Activated T-helper 17 cell treated with anti-CD3 and anti-CD28 coated beads, Interleukin-2, amount 50 U/mL, for 72 hours (primary cell): ENCODE measurements at regions not wholly inside any gene's neighbourhood (a gene's known extent, or its start where the extent isn't known, plus 50 kb on each side); places are given as distances from the start of the nearest gene placed in this dataset.
"Not testable (repeated sequence)": the region's sequence is repeated elsewhere in the genome, so short reads cannot be mapped to it uniquely, and the experiment has no call there.

ENCODE experiments used
- ATAC-seq: fragments of 150-1000 bp; cut with Tn5 transposase; replicated peaks from 2 replicates; pipeline ENCODE4 v1.10.0; 2021; ENCODE audit warnings: mild to moderate bottlenecking, moderate library complexity
- H3K27ac Mint-ChIP-seq: one replicate; pipeline ENCODE4 v1.8.0; 2022; ENCODE audit warnings: mixed read lengths
- H3K27me3 Mint-ChIP-seq: one replicate; pipeline ENCODE4 v1.8.0; 2022; ENCODE audit warnings: mixed read lengths
- H3K36me3 Mint-ChIP-seq: one replicate; pipeline ENCODE4 v1.8.0; 2022; ENCODE audit warnings: low read depth, mild to moderate bottlenecking, mixed read lengths
- H3K4me1 Mint-ChIP-seq: one replicate; pipeline ENCODE4 v1.8.0; 2022; ENCODE audit warnings: mixed read lengths
- H3K4me3 Mint-ChIP-seq: one replicate; pipeline ENCODE4 v1.8.0; 2022; ENCODE audit warnings: mild to moderate bottlenecking, mixed read lengths
- H3K9me3 Mint-ChIP-seq: one replicate; pipeline ENCODE4 v1.8.0; 2022; ENCODE audit warnings: mixed read lengths

DNA sequence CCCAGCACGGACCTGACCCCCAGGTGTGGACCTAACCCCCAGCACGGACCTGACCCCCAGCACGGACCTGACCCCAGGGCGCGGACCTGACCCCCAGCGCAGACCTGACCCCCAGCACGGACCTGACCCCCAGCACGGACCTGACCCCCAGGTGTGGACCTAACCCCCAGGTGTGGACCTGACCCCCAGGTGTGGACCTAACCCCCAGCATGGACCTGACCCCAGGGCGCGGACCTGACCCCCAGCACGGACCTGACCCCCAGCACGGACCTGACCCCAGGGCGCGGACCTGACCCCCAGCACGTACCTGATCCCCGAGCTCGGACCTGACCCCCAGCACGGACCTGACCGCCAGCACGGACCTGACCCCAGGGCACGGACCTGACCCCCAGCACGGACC is 99.4 kb downstream of the C16orf95 start:
- H3K36me3 Mint-ChIP-seq, H3K4me3 Mint-ChIP-seq, H3K27ac Mint-ChIP-seq, H3K27me3 Mint-ChIP-seq, H3K9me3 Mint-ChIP-seq, ATAC-seq, H3K4me1 Mint-ChIP-seq: not testable (repeated sequence)

DNA sequence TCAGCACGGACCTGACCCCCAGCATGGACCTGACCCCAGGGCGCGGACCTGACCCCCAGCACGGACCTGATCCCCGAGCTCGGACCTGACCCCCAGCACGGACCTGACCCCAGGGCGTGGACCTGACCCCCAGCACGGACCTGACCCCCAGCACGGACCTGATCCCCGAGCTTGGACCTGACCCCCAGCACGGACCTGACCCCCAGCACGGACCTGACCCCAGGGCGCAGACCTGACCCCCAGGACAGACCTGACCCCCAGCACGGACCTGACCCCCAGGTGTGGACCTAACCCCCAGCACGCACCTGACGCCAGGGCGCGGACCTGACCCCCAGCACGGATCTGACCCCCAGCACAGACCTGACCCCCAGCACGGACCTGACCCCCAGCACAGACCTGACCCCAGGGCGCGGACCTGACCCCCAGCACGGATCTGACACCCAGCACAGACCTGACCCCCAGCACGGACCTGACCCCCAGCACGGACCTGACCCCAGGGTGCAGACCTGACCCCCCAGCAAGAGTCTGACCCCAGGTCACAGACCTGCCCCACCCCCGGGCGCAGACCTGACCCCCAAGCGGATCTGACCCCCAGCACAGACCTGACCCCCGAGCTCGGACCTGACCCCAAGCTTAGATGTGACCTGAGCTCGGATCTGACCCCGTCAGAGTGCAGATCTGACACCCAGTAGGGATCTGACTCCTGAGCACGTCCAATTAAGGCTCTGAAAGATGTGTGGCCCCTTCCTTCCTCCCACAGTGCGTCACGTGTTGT is 98.7 kb downstream of the C16orf95 start:
- H3K27ac Mint-ChIP-seq = no peak overlapping the region
- no peaks in the 10 kb centered on the region for H3K27me3 Mint-ChIP-seq
- ATAC-seq = no peak
- H3K9me3 Mint-ChIP-seq = no peaks in the 10 kb centered on the region
- H3K4me1 Mint-ChIP-seq = no peaks in the 10 kb centered on the region
- H3K4me3 Mint-ChIP-seq = no peak overlapping the region
- no peaks in the 10 kb centered on the region for H3K36me3 Mint-ChIP-seq

DNA sequence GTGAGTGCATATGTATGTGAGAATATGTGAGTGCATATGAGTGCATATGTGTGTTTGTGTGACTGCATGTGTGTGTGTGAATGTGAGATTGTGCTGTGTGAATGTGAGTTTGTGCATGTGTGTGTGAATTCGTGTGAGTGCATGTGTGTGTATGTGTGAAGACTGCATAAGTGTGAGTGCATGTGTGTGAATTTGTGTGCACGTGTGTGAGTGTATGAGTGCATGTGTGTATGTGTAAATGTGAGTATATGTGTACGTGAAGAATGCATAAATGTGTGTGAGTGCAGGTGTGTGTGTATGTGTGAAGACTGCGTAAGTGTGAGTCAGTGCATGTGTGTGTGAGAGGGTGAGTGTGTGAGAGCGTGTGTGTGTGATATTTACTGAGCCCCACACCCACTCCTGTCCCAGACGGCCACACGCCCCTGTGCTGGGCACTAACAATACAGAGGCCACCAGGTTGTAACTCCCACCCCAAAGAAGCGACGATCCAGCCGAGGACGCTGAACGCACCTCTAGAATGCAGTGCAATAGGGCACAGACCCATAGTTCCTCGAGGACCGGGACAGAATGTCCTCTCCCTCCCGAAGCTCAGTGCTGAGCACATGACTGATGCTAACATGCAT is 97.8 kb downstream of the C16orf95 start:
- Mint-ChIP-seq H3K36me3 (no peaks in the 10 kb centered on the region), H3K27me3 (no peaks in the 10 kb centered on the region), H3K4me1 (no peaks in the 10 kb centered on the region), H3K9me3 (no peaks in the 10 kb centered on the region), H3K27ac (no peak overlapping the region), H3K4me3 (no peak overlapping the region)
- no peak for ATAC-seq

DNA sequence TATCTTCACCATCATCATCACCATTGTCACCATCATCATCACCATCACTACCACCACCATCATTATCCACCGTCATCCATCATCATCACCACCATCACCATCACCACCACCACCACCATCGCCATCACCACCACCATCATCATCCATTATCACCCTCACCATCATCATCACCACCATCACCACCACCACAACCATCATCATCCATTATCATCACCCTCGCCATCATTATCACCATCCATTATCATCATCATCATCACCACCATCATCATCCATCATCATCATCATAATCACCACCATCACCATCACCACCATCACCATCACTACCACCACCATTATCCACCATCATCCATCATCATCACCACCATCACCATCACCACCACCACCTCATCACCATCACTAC is 95.6 kb downstream of the C16orf95 start:
- H3K4me3 Mint-ChIP-seq = no peak overlapping the region
- no peaks in the 10 kb centered on the region for H3K4me1 Mint-ChIP-seq
- no peaks in the 10 kb centered on the region for H3K36me3 Mint-ChIP-seq
- no peak for ATAC-seq
- no peaks in the 10 kb centered on the region for H3K9me3 Mint-ChIP-seq
- H3K27ac Mint-ChIP-seq = no peak overlapping the region
- H3K27me3 Mint-ChIP-seq = no peaks in the 10 kb centered on the region

DNA sequence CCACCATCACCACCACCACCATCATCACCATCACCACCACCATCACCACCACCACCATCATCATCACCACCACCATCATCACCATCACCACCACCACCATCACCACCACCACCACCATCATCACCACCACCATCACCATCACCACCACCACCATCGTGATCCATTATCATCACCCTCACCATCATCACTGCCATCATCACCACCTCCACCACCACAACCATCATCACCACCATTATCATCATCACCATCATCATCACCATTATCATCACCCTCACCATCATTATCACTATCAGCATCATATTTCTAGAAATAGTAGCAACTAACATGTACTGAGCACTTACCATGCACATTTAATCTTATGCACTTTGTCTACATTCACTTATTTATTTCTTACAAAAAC is 94.9 kb downstream of the C16orf95 start:
- Mint-ChIP-seq H3K4me3 (no peak overlapping the region), H3K4me1 (no peaks in the 10 kb centered on the region), H3K27me3 (no peaks in the 10 kb centered on the region), H3K9me3 (no peaks in the 10 kb centered on the region), H3K36me3 (no peaks in the 10 kb centered on the region), H3K27ac (no peak overlapping the region)
- no peak for ATAC-seq

DNA sequence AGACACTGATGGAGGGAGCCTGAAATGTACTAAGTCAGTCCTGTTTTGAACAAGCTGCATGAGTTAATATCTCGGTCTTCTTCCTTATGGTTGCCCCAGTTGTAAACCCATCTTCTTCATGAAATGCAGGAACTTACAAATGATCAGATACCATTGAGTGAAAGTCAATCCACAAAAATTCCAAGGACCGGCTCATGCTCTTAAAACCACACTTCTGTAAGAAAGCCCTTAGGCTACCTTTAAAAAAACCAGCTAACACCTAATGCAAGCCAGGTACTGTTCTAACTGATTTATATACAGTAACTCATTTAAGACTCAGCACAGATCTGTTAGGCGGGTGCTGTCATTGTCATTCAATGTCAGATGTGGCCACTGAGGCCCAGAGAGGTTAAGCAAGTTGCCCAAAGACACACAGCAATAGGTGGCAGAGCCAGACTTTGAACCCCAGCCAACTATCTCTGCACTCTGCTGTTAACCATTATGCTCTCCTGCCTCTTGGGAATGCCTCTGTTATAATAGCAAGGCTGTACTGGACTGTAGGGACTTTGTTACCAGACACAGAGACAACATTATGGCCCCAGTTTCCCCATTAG is 93.4 kb downstream of the C16orf95 start:
- H3K9me3 Mint-ChIP-seq = no peaks in the 10 kb centered on the region
- H3K4me1 Mint-ChIP-seq = no peaks in the 10 kb centered on the region
- H3K27me3 Mint-ChIP-seq = no peaks in the 10 kb centered on the region
- H3K36me3 Mint-ChIP-seq = no peaks in the 10 kb centered on the region
- no peak overlapping the region for H3K4me3 Mint-ChIP-seq
- no peak for ATAC-seq
- H3K27ac Mint-ChIP-seq = no peak overlapping the region

DNA sequence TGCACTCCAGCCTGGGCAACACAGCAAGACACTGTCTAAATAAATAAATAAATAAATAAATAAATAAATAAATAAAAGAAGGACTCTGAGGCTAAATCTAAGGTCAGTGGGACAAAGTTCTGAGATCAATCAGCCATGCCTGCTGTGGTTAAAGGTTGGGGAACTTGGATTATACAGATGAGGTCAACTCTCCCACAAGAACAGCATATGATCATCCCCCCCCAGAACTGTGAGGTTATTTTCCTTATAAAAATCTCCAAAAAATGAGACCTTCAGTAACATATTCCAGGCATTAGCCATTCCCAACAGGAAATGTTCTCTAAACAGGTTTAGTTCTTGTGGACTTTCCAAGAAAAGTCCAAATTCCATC is 90.3 kb downstream of the C16orf95 start:
- no peaks in the 10 kb centered on the region for H3K9me3 Mint-ChIP-seq
- H3K4me3 Mint-ChIP-seq = no peak overlapping the region
- H3K27ac Mint-ChIP-seq = no peak overlapping the region
- ATAC-seq = no peak
- H3K4me1 Mint-ChIP-seq = no peaks in the 10 kb centered on the region
- H3K36me3 Mint-ChIP-seq = no peaks in the 10 kb centered on the region
- no peaks in the 10 kb centered on the region for H3K27me3 Mint-ChIP-seq

DNA sequence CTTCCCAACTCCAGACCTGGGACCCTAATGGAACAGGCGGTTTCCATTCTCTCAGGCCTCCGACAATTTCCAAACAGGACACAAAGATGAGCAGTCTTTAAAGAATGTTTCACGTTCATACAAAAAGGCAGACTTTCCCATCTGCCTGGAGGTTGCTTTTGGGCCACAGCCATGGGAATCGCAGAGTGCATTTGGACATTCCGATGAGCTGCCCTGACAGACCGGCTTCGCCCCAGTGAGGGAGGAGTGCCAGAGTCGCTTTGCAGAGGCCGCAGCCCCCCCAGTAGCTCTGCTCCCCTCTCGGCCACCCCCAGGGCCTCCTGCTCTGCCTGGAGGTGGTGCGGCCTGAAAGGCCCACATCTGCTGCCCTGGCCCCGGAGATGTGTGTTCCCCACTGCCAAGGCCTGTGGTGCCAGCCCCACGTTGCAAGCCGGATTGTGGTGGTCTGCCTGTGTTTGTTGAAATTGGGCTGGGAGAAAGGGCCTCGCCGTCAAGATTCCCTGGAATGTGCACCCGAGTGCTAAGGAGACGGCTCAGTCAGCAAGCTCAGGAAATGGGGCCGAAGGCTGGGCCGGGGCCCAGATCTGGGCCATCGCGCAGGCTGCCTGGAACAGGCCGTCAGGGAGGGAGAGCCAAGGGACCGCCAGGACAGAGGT is 89.8 kb downstream of the C16orf95 start:
- ATAC-seq = no peak
- no peaks in the 10 kb centered on the region for H3K36me3 Mint-ChIP-seq
- no peaks in the 10 kb centered on the region for H3K4me1 Mint-ChIP-seq
- H3K9me3 Mint-ChIP-seq = no peaks in the 10 kb centered on the region
- H3K27ac Mint-ChIP-seq = no peak overlapping the region
- H3K27me3 Mint-ChIP-seq = no peaks in the 10 kb centered on the region
- no peak overlapping the region for H3K4me3 Mint-ChIP-seq

DNA sequence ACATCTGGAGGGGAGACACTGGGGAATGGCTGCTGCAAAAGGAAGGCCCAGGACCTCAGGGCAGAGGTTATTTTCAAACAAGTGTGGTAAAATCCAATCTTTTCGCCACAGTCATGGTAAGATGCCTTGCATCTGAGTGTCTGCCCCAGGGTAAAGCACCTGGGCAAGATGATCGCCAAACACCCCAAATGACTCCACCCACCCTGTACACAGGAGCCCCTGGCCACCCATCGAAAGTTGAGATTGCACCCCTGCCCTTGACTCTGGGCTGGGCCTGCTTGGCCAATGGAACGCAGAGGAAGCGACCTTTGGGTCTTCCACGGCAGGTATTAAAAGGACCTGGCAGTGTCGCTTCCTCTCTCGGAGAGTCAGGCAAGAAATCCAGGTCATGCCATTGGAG is 88.8 kb downstream of the C16orf95 start:
- Mint-ChIP-seq H3K27me3 (no peaks in the 10 kb centered on the region), H3K27ac (no peak overlapping the region), H3K36me3 (no peaks in the 10 kb centered on the region), H3K4me1 (no peaks in the 10 kb centered on the region), H3K4me3 (no peak overlapping the region), H3K9me3 (no peaks in the 10 kb centered on the region)
- no peak for ATAC-seq

DNA sequence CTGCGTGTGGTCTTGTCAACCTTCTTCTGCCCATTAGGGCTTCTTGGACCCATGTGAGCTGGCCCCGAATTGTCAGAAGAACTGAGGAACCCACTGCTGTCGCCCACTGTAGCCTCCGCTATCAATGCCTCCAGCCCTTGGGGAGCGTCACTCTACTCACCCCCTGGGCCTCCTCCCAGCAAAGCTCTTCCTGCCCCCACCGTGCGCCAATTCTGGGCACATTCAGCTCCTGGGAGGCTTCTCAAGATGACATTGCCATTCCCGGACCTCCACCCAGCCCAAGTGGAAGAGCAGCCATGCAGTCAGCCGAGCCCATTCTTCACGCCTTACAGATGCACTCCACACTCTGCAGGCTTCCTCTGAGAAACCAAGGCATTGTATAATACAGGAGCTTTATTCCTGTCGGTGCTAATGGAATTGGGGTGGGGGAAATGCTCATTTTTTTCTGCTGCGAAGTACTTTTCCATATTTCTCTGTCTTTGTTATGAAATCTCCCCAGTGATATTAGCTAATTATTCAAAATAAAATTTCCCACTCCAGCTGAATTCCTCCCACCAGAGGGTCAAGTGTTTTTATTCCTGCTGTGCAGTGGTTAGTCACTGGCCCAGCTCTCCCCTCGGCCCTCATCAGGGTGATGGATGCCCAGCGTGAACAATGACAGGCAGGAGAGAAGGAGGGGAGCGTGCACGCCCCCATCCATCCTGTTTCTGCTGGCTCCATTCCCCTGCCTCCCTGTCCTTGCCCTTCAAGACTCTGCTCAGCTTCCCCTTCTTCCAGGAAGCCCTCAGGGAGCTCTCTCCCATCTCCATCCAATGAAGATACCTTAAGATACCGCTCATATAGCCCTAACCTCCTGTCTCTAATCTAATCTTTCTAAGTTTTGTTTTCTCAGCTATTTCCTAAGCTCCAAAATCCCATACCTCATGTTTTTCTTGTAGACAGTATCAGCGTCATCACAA is 87.7 kb downstream of the C16orf95 start:
- H3K4me3 Mint-ChIP-seq = no peak overlapping the region
- no peak for ATAC-seq
- H3K27ac Mint-ChIP-seq = no peak overlapping the region

DNA sequence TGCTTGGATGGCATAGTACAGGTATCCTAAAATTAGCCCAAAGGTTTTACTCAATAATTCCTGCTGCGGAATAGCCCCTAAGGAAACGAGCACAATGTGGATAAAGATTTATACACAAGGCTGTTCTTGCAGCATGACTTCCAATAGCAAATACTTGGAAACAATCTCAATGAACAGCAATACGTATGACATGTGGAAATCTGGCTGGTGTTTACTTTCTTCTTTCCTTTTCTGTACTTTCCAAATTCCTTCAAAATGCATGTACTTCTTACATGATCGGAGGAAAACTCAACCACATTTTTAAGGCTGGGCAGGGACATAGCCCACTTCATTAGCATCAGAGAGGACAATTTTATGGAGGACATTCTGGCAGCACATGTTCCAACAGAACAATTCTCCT is 86.6 kb downstream of the C16orf95 start:
- H3K27ac Mint-ChIP-seq = no peak overlapping the region
- no peaks in the 10 kb centered on the region for H3K36me3 Mint-ChIP-seq
- H3K4me1 Mint-ChIP-seq = no peaks in the 10 kb centered on the region
- ATAC-seq = no peak
- no peak overlapping the region for H3K4me3 Mint-ChIP-seq
- no peaks in the 10 kb centered on the region for H3K9me3 Mint-ChIP-seq
- peaks cover 1% of the 10 kb centered on the region for H3K27me3 Mint-ChIP-seq

More for the DNA sequence above, 87.7 kb downstream of the C16orf95 start:
- no peaks in the 10 kb centered on the region for H3K27me3 Mint-ChIP-seq
- no peaks in the 10 kb centered on the region for H3K9me3 Mint-ChIP-seq
- no peaks in the 10 kb centered on the region for H3K36me3 Mint-ChIP-seq
- no peaks in the 10 kb centered on the region for H3K4me1 Mint-ChIP-seq

DNA sequence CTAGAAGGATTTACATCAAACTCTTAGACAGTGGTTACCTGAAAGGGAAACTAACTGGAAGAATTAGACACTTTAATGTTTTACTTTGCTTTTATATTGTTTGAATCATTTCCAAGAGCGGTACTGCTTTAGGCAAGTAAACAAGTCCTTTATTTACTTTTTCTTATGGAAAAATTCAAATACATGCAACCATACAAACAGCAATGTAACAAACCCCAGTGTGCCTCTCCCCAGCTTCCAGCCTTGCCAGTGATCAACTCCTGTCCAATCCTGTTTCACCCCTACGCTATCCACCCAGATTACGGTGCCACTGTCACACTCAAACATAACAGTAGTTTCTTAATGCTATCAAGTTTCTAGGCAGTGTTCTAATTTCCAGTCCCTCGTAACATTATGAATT is 85.9 kb downstream of the C16orf95 start:
- peaks cover 6% of the 10 kb centered on the region for H3K27me3 Mint-ChIP-seq
- no peak overlapping the region for H3K27ac Mint-ChIP-seq
- no peaks in the 10 kb centered on the region for H3K9me3 Mint-ChIP-seq
- H3K36me3 Mint-ChIP-seq = no peaks in the 10 kb centered on the region
- no peaks in the 10 kb centered on the region for H3K4me1 Mint-ChIP-seq
- no peak for ATAC-seq
- no peak overlapping the region for H3K4me3 Mint-ChIP-seq

DNA sequence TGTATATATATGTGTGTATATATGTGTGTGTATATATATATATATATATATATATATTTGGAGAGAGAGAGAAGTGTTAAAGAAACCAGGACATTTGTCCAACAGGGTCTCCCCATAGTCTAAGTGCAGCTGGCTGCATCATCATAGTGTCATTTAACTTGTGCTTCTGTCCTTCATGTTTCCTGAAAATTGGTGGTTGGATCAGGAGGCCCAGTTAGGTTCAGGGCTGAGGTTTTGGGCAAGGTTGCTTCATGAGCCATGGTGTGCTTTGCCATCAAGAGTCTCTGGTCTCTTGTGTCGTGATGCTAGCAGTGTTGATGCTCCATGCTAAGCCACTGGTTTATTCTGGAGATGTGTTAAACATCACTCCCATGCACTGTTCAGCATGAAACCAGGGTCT is 85.3 kb downstream of the C16orf95 start:
- Mint-ChIP-seq H3K4me3 (no peak overlapping the region), H3K9me3 (no peaks in the 10 kb centered on the region), H3K27me3 (peaks cover 9% of the 10 kb centered on the region), H3K27ac (no peak overlapping the region), H3K36me3 (no peaks in the 10 kb centered on the region), H3K4me1 (no peaks in the 10 kb centered on the region)
- no peak for ATAC-seq

DNA sequence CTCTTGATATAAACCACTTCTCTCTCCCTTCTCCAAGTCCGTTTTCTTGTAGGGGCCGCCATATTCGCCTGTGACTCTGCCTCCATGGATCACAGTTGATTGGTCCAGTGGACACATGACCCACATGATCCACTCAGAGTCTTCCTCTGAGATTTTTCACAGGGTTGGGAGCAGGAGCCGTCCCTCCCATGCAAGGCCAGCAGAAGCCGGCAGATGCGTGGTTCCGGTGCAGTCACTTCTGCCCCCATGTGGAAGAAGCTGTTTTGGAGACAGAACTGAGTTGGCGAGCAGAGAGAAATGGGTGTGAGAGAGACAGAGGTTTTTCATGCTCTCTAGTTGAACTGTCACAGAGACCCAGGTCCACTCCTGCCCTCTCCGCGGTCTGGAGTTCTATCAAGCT is 83.3 kb downstream of the C16orf95 start:
- no peaks in the 10 kb centered on the region for H3K9me3 Mint-ChIP-seq
- no peak overlapping the region for H3K27ac Mint-ChIP-seq
- H3K36me3 Mint-ChIP-seq = no peaks in the 10 kb centered on the region
- H3K27me3 Mint-ChIP-seq = peaks cover 14% of the 10 kb centered on the region
- H3K4me3 Mint-ChIP-seq = no peak overlapping the region
- no peaks in the 10 kb centered on the region for H3K4me1 Mint-ChIP-seq
- ATAC-seq = no peak
